Endothelial cell (in vitro differentiated cells): ENCODE measurements at regions not wholly inside any gene's neighbourhood (a gene's known extent, or its start where the extent isn't known, plus 50 kb on each side); places are given as distances from the start of the nearest gene placed in this dataset.

Experiments
- DNase-seq: peaks from one replicate; pipeline ENCODE4 v3.0.0; 2021; ENCODE audit warnings: low spot score
- H3K27ac Mint-ChIP-seq: one replicate; pipeline ENCODE4 v1.8.0; 2021; ENCODE audit warnings: mixed read lengths, inconsistent platforms; ENCODE audit not compliant: unreplicated experiment
- H3K27me3 Mint-ChIP-seq: one replicate; pipeline ENCODE4 v1.8.0; 2021; ENCODE audit warnings: mild to moderate bottlenecking, moderate library complexity, mixed read lengths, inconsistent platforms; ENCODE audit not compliant: unreplicated experiment
- H3K36me3 Mint-ChIP-seq: one replicate; pipeline ENCODE4 v1.8.0; 2021; ENCODE audit warnings: mild to moderate bottlenecking, low read depth, mixed read lengths, inconsistent platforms; ENCODE audit not compliant: unreplicated experiment
- H3K4me1 Mint-ChIP-seq: one replicate; pipeline ENCODE4 v1.8.0; 2021; ENCODE audit warnings: mild to moderate bottlenecking, mixed read lengths, inconsistent platforms; ENCODE audit not compliant: unreplicated experiment
- H3K4me3 Mint-ChIP-seq: one replicate; pipeline ENCODE4 v1.8.0; 2021; ENCODE audit warnings: mild to moderate bottlenecking, mixed read lengths, inconsistent platforms; ENCODE audit not compliant: unreplicated experiment
- H3K9me3 Mint-ChIP-seq: one replicate; pipeline ENCODE4 v1.8.0; 2021; ENCODE audit warnings: mixed read lengths, inconsistent platforms; ENCODE audit not compliant: unreplicated experiment
- CTCF ChIP-seq: fragments of 200-600 bp; sonication (generic); IDR thresholded peaks from one replicate; pipeline ENCODE4 v1.5.0; 2021; ENCODE audit warnings: antibody characterized with exemption; ENCODE audit not compliant: unreplicated experiment

DNA sequence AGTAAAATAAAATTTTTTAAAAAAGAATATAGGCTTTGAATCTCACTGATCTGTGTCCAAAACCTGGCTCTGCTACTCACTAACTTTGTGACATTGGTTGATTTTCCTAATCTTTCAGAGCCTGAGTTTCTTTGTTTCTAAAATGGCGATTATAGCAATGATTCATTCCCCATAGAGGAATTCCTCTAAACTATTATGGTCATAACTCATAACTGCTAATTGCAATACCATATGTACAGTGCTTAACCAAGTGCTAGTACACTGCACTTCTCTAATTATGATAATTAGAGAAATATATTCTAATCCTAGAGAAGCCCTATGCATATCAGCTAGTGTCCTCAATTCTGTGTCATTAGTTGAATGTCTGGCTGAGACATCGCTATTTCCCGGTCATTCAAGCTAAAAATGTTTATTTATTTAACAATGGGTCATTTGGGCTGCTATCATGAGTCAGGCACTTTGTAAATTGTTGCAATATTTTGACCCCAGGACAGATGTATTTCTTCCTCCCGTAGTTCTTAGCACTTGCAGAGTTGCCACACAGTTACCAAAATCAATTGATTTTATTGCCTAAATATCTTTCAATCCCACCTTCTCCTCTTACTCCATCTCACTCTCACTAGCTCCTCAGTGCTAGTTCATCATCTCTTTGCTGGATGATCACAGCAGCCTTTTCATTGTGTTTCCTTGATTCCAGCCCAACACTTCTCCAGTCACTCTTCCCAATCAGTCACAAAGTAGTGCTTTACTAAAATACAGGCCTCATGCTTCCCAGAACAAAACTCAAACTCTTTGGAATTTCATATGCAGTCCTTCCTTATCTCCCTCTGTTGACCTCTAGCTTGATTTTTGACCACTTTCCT, 200.9 kb upstream of the PAPPA start:
- H3K27ac Mint-ChIP-seq: no peak overlapping the region
- DNase-seq: no peak
- no peaks in the 10 kb centered on the region for H3K9me3 Mint-ChIP-seq

GRCh38 chr9:115956371-115956770, 197.2 kb upstream of the PAPPA start:
- TF ChIP-seq CTCF: no peak
- Mint-ChIP-seq H3K9me3 (no peaks in the 10 kb centered on the region), H3K4me3 (no peak overlapping the region), H3K36me3 (no peaks in the 10 kb centered on the region), H3K27me3 (no peaks in the 10 kb centered on the region), H3K27ac (no peak overlapping the region), H3K4me1 (peaks cover 7% of the 10 kb centered on the region)
- DNase-seq: no peak

More for the DNA sequence above, 200.9 kb upstream of the PAPPA start:
- Mint-ChIP-seq H3K4me3 (no peak overlapping the region), H3K36me3 (no peaks in the 10 kb centered on the region), H3K4me1 (peaks cover 7% of the 10 kb centered on the region), H3K27me3 (no peaks in the 10 kb centered on the region)
- TF ChIP-seq CTCF: no peak

- DNase-seq: no peak
- TF ChIP-seq CTCF: no peak
- Mint-ChIP-seq H3K27ac (no peak overlapping the region), H3K4me1 (peaks cover 7% of the 10 kb centered on the region), H3K27me3 (no peaks in the 10 kb centered on the region), H3K36me3 (no peaks in the 10 kb centered on the region), H3K9me3 (no peaks in the 10 kb centered on the region), H3K4me3 (no peak overlapping the region)
These were observed 196.0 kb upstream of the PAPPA start for GRCh38 chr9:115957585-115957984.

DNA sequence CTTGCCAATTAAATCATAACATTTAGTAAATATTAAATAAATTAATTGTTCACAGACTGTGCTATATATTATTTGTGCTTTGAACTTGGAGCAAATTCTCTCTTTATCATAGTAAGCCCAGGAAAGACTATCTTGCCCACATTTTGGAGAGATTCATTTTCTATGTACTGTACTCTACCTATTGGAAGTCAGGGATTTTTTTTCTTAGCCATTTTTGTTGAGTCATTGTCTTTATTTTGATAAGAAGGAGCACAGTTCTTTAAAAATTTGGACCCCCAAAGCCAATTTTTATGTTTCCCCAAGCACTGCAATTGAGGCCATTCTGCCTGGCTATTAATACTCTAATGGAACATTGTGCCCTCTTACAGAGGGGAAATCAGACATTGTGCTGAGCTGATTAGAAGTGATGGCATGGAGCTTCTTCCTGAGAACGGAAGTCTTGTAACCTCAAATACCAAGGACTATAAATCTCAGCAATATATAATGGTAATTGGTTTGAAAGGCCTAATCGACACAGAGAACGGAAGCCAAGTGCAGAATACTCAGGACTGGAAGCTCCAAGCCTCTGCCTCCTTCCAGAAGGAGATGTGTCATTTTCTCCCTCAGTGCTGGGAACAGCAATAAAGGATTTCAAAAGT, 188.8 kb upstream of the PAPPA start:
- no peak for DNase-seq
- TF ChIP-seq CTCF: no peak
- Mint-ChIP-seq H3K4me1 (no peaks in the 10 kb centered on the region), H3K36me3 (peaks cover 3% of the 10 kb centered on the region), H3K4me3 (no peak overlapping the region), H3K27ac (no peak overlapping the region), H3K9me3 (no peaks in the 10 kb centered on the region), H3K27me3 (no peaks in the 10 kb centered on the region)

GRCh38 chr9:115966660-115967059, 186.9 kb upstream of the PAPPA start:
- Mint-ChIP-seq H3K4me1 (no peaks in the 10 kb centered on the region), H3K9me3 (no peaks in the 10 kb centered on the region), H3K36me3 (peaks cover 3% of the 10 kb centered on the region), H3K27ac (no peak overlapping the region), H3K27me3 (no peaks in the 10 kb centered on the region), H3K4me3 (no peak overlapping the region)
- no peak for DNase-seq
- no peak for TF ChIP-seq CTCF
